Endothelial cell of umbilical vein (primary cell): ENCODE measurements at regions not wholly inside any gene's neighbourhood (a gene's known extent, or its start where the extent isn't known, plus 50 kb on each side); places are given as distances from the start of the nearest gene placed in this dataset.

Experiments
- CTCF ChIP-seq, 2 donors: IDR thresholded peaks; 1 replicate in 1 of 2; 2 replicates in 1 of 2; pipeline ENCODE4 v1.5.1; 2011; ENCODE audit warnings: low read length in 2 of 2, mild to moderate bottlenecking in 2 of 2, moderate library complexity in 2 of 2, control low read depth in 1 of 2, inconsistent platforms in 1 of 2, low read depth in 1 of 2; ENCODE audit not compliant: insufficient read depth in 1 of 2; ENCODE audit errors: extremely low read depth in 1 of 2
- EZH2 ChIP-seq: IDR thresholded peaks from 2 replicates; pipeline ENCODE4 v1.6.1; 2012; ENCODE audit warnings: borderline replicate concordance, low read depth, mild to moderate bottlenecking, moderate library complexity, low read length, inconsistent platforms; ENCODE audit not compliant: severe bottlenecking
- MAX ChIP-seq: IDR thresholded peaks from 2 replicates; pipeline ENCODE4 v1.6.1; 2011; ENCODE audit not compliant: insufficient read depth, insufficient read length
- POLR2A ChIP-seq: IDR thresholded peaks from 2 replicates; pipeline ENCODE4 v1.6.1; 2012; ENCODE audit warnings: low read depth, mild to moderate bottlenecking, control low read depth, low read length

- TF ChIP-seq CTCF (IDR thresholded peaks at IDR 0.05; ENCODE audit: extremely low read depth in 1 of 2, insufficient read depth in 1 of 2, low read depth in 1 of 2, low read length in 2 of 2), result peak; percentile 71
- TF ChIP-seq POLR2A, result no peak
- no peak for TF ChIP-seq EZH2
- no peak for TF ChIP-seq MAX
These were observed 1028.2 kb downstream of the MCTP2 start for GRCh38 chr15:95259513-95259912.
